Inferior parietal cortex (tissue), 1 donor: ENCODE measurements at regions not wholly inside any gene's neighbourhood (a gene's known extent, or its start where the extent isn't known, plus 50 kb on each side); places are given as distances from the start of the nearest gene placed in this dataset.

Source experiments
- DNase-seq: peaks from one replicate; pipeline ENCODE4 v3.0.0-alpha.2; 2016; ENCODE audit errors: extremely low spot score

- no peak for DNase-seq
Measured at GRCh38 chr6:133631421-133631820, 257.5 kb upstream of the TCF21 start.

- no peak for DNase-seq
Measured at GRCh38 chr6:133632206-133632605, 256.7 kb upstream of the TCF21 start.

- no peak for DNase-seq
Measured at GRCh38 chr6:133632906-133633305, 256.0 kb upstream of the TCF21 start.

- DNase-seq = no peak
Measured at GRCh38 chr6:133634474-133634873, 254.4 kb upstream of the TCF21 start.

GRCh38 chr6:133635447-133635846, 253.5 kb upstream of the TCF21 start:
- DNase-seq = no peak

- DNase-seq = no peak
Measured at GRCh38 chr6:133637436-133637835, 251.5 kb upstream of the TCF21 start.

GRCh38 chr6:133637874-133638273, 251.0 kb upstream of the TCF21 start:
- DNase-seq = no peak

- no peak for DNase-seq
Measured at GRCh38 chr6:133641104-133641503, 247.8 kb upstream of the TCF21 start.

- DNase-seq = no peak
Measured at GRCh38 chr6:133644548-133644891, 244.4 kb upstream of the TCF21 start.

- DNase-seq = no peak
Measured at GRCh38 chr6:133644892-133645619, 243.9 kb upstream of the TCF21 start.

- DNase-seq = no peak
Measured at GRCh38 chr6:133645966-133646740, 242.8 kb upstream of the TCF21 start.

GRCh38 chr6:133648581-133648980, 240.3 kb upstream of the TCF21 start:
- DNase-seq = no peak

GRCh38 chr6:133671376-133671775, 217.5 kb upstream of the TCF21 start:
- DNase-seq = no peak

- no peak for DNase-seq
Measured at GRCh38 chr6:133673056-133673455, 215.9 kb upstream of the TCF21 start.

- no peak for DNase-seq
Measured at GRCh38 chr6:133674661-133675060, 214.3 kb upstream of the TCF21 start.

GRCh38 chr6:133680994-133681393, 207.9 kb upstream of the TCF21 start:
- DNase-seq = no peak

- DNase-seq = no peak
Measured at GRCh38 chr6:133681891-133682290, 207.0 kb upstream of the TCF21 start.

- no peak for DNase-seq
Measured at GRCh38 chr6:133682506-133683307, 206.2 kb upstream of the TCF21 start.

GRCh38 chr6:133683308-133683580, 205.7 kb upstream of the TCF21 start:
- DNase-seq = no peak

- DNase-seq = no peak
Measured at GRCh38 chr6:133683606-133684005, 205.3 kb upstream of the TCF21 start.

- DNase-seq = no peak
Measured at GRCh38 chr6:133688705-133689492, 200.0 kb upstream of the TCF21 start.

- no peak for DNase-seq
Measured at GRCh38 chr6:133689863-133690262, 199.1 kb upstream of the TCF21 start.
